ENCODE measurements at regions not wholly inside any gene's neighbourhood (a gene's known extent, or its start where the extent isn't known, plus 50 kb on each side); places are given as distances from the start of the nearest gene placed in this dataset.

DNA sequence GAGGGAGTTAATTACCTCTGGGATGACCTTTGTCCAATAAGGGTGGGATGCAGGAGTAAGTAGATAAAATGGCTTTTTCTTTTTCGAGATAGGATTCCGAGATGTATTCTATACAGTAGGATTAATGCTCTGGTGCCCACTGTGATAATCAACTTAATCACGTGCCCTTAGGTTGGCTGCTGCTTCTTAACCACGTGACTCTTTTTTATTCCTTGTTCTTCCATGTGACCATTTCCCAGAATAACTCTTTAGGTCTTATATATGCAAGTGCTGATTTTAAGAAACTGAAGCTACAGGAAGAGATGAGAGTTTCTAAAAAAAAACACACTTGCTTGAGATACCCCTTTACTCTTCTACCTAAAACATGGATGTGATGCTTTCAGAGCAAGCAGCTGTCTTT is 1628.9 kb downstream of the PCDH7 start:
- TF ChIP-seq, protein P1, sequence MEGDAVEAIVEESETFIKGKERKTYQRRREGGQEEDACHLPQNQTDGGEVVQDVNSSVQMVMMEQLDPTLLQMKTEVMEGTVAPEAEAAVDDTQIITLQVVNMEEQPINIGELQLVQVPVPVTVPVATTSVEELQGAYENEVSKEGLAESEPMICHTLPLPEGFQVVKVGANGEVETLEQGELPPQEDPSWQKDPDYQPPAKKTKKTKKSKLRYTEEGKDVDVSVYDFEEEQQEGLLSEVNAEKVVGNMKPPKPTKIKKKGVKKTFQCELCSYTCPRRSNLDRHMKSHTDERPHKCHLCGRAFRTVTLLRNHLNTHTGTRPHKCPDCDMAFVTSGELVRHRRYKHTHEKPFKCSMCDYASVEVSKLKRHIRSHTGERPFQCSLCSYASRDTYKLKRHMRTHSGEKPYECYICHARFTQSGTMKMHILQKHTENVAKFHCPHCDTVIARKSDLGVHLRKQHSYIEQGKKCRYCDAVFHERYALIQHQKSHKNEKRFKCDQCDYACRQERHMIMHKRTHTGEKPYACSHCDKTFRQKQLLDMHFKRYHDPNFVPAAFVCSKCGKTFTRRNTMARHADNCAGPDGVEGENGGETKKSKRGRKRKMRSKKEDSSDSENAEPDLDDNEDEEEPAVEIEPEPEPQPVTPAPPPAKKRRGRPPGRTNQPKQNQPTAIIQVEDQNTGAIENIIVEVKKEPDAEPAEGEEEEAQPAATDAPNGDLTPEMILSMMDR (conservative IDR thresholded peaks at IDR 0.05; ENCODE audit: low read length) = no peak
- no peak for TF ChIP-seq EZH2phosphoT487 (IDR thresholded peaks at IDR 0.05; ENCODE audit: borderline replicate concordance)

Data from Loucy (cell line).